ENCODE measurements at regions not wholly inside any gene's neighbourhood (a gene's known extent, or its start where the extent isn't known, plus 50 kb on each side); places are given as distances from the start of the nearest gene placed in this dataset.
"Not testable (repeated sequence)": the region's sequence is repeated elsewhere in the genome, so short reads cannot be mapped to it uniquely, and the experiment has no call there.

GRCh38 chr2:16392647-16393499 is 272.8 kb downstream of the CYRIA start:
- DNase-seq = no peak
- Histone ChIP-seq H3K9me3 (no peaks in the 10 kb centered on the region), H3K4me3 (no peak overlapping the region), H3K36me3 (no peaks in the 10 kb centered on the region), H3K4me1 (no peaks in the 10 kb centered on the region), H3K27ac (no peak overlapping the region), H3K27me3 (peaks cover 0 to 12% (median 0%) of the 10 kb centered on the region in 4 donors)
- TF ChIP-seq CTCF (IDR thresholded peaks at IDR 0.05) = no peak
- TF ChIP-seq POLR2A (IDR thresholded peaks at IDR 0.05) = no peak
- intact Hi-C loops (cut with DNase I) = no loop called here
- 43 to 74% methylated on average over 6 to 10 of the region's 14 CpGs for WGBS, 2 donors

GRCh38 chr2:16391986-16392385 is 273.6 kb downstream of the CYRIA start:
- intact Hi-C loops (cut with DNase I) = no loop called here
- Histone ChIP-seq H3K27me3 (peaks cover 0 to 12% (median 0%) of the 10 kb centered on the region in 4 donors), H3K4me1 (no peaks in the 10 kb centered on the region), H3K27ac (no peak overlapping the region), H3K4me3 (no peak overlapping the region), H3K9me3 (no peaks in the 10 kb centered on the region), H3K36me3 (no peaks in the 10 kb centered on the region)
- no peak for DNase-seq
- WGBS, 2 donors = 64 to 79% methylated on average over 5 of the region's 5 CpGs
- TF ChIP-seq CTCF (IDR thresholded peaks at IDR 0.05) (no peak), POLR2A (IDR thresholded peaks at IDR 0.05) (no peak)

- no peaks in the 10 kb centered on the region for H3K9me3 ChIP-seq
- H3K36me3 ChIP-seq = no peaks in the 10 kb centered on the region
- WGBS, 2 donors = 79 to 80% methylated on average over 6 of the region's 6 CpGs
- TF ChIP-seq CTCF (IDR thresholded peaks at IDR 0.05) (no peak), POLR2A (IDR thresholded peaks at IDR 0.05) (no peak)
- no peak for DNase-seq
- no peak overlapping the region for H3K27ac ChIP-seq
- no peaks in the 10 kb centered on the region for H3K4me1 ChIP-seq
- intact Hi-C loops (cut with DNase I) = no loop called here
- no peak overlapping the region for H3K4me3 ChIP-seq
- peaks cover 0 to 12% (median 0%) of the 10 kb centered on the region in 4 donors for H3K27me3 ChIP-seq
Observed at GRCh38 chr2:16390561-16390960, 275.1 kb downstream of the CYRIA start.

- no peak for DNase-seq
- no peak for TF ChIP-seq CTCF (IDR thresholded peaks at IDR 0.05)
- no peak for TF ChIP-seq POLR2A (IDR thresholded peaks at IDR 0.05)
- intact Hi-C loops (cut with DNase I) = no loop called here
- no peak overlapping the region for H3K4me3 ChIP-seq
- no peak overlapping the region for H3K27ac ChIP-seq
- H3K27me3 ChIP-seq = peaks cover 0 to 12% (median 0%) of the 10 kb centered on the region in 4 donors
- H3K4me1 ChIP-seq = no peaks in the 10 kb centered on the region
- no peaks in the 10 kb centered on the region for H3K36me3 ChIP-seq
- 60 to 95% methylated on average over 1 to 3 of the region's 3 CpGs for WGBS, 2 donors
- H3K9me3 ChIP-seq = no peaks in the 10 kb centered on the region
Observed at GRCh38 chr2:16389611-16390010, 276.0 kb downstream of the CYRIA start.

- H3K27me3 ChIP-seq = peaks cover 0 to 12% (median 0%) of the 10 kb centered on the region in 4 donors
- H3K4me3 ChIP-seq; H3K9me3 ChIP-seq; H3K4me1 ChIP-seq; DNase-seq; intact Hi-C loops (cut with DNase I); H3K27ac ChIP-seq; H3K36me3 ChIP-seq: not testable (repeated sequence)
- WGBS, 2 donors = 90 to 95% methylated on average over 15 to 16 of the region's 16 CpGs
Observed at GRCh38 chr2:16388199-16388830, 277.3 kb downstream of the CYRIA start.
